HepG2 (cell line): ENCODE measurements at regions not wholly inside any gene's neighbourhood (a gene's known extent, or its start where the extent isn't known, plus 50 kb on each side); places are given as distances from the start of the nearest gene placed in this dataset.

Source experiments
- ATF2 ChIP-seq: sonication (generic); formaldehyde crosslinking; IDR thresholded peaks from 2 replicates; pipeline ENCODE4 v1.4.0; 2020; ENCODE audit warnings: missing genetic modification reagents
- CCDC6 ChIP-seq: sonication (generic); formaldehyde crosslinking; IDR thresholded peaks from 2 replicates; pipeline ENCODE4 v1.8.1; 2022; ENCODE audit warnings: mild to moderate bottlenecking, missing genetic modification reagents, moderate library complexity
- CENPX ChIP-seq: sonication (generic); formaldehyde crosslinking; IDR thresholded peaks from 2 replicates; pipeline ENCODE4 v1.9.0; 2021; ENCODE audit warnings: mild to moderate bottlenecking, missing genetic modification reagents, moderate library complexity
- ELF3 ChIP-seq: IDR thresholded peaks from 2 replicates; pipeline ENCODE4 v1.6.1; 2016; ENCODE audit warnings: missing genetic modification reagents, missing compliant biosample characterization
- FOSL2 ChIP-seq: sonication (generic); formaldehyde crosslinking; IDR thresholded peaks from 2 replicates; pipeline ENCODE4 v1.4.0; 2020; ENCODE audit warnings: missing genetic modification reagents
- FOXA1 ChIP-seq, 2 experiments: fragments of 450-650 bp in 1 of 2; sonication (generic) in 1 of 2; formaldehyde crosslinking in 1 of 2; IDR thresholded peaks; 2 replicates each; pipeline versions ENCODE4 v1.4.0 to v1.6.1; 2016 to 2020; ENCODE audit warnings: missing genetic modification reagents in 1 of 2
- HNRNPK ChIP-seq: fragments of 200-400 bp; formaldehyde crosslinking; IDR thresholded peaks from 2 replicates; pipeline ENCODE4 v1.6.1; 2018; ENCODE audit warnings: low read length, low read depth, moderate library complexity, mild to moderate bottlenecking; ENCODE audit not compliant: poor library complexity, severe bottlenecking
- KAT8 ChIP-seq: IDR thresholded peaks from 2 replicates; pipeline ENCODE4 v1.6.1; 2016; ENCODE audit warnings: missing genetic modification reagents, missing compliant biosample characterization
- KLF16 ChIP-seq, 2 experiments: sonication (generic) in 1 of 2; formaldehyde crosslinking in 1 of 2; IDR thresholded peaks; 2 replicates each; pipeline versions ENCODE4 v1.6.1 to v1.8.0; 2016 to 2023; ENCODE audit warnings: missing genetic modification reagents in 2 of 2, missing compliant biosample characterization in 1 of 2
- MATR3 ChIP-seq: sonication (generic); formaldehyde crosslinking; IDR thresholded peaks from 2 replicates; pipeline ENCODE4 v1.4.0; 2020; ENCODE audit warnings: missing genetic modification reagents
- MAX ChIP-seq: IDR thresholded peaks from 2 replicates; pipeline ENCODE4 v1.6.1; 2012; ENCODE audit warnings: inconsistent platforms
- REXO4 ChIP-seq: sonication (generic); formaldehyde crosslinking; IDR thresholded peaks from 2 replicates; pipeline ENCODE4 v1.8.0; 2022; ENCODE audit warnings: missing genetic modification reagents, mild to moderate bottlenecking, borderline replicate concordance
- SIN3A ChIP-seq: IDR thresholded peaks from 2 replicates; pipeline ENCODE4 v1.6.1; 2011; ENCODE audit warnings: low read depth, mild to moderate bottlenecking, control low read depth, low read length, borderline replicate concordance
- SP2 ChIP-seq: sonication (generic); formaldehyde crosslinking; IDR thresholded peaks from 2 replicates; pipeline ENCODE4 v1.5.1; 2020; ENCODE audit warnings: mild to moderate bottlenecking, missing genetic modification reagents
- YEATS4 ChIP-seq: sonication (generic); formaldehyde crosslinking; IDR thresholded peaks from 2 replicates; pipeline ENCODE4 v1.4.0; 2020; ENCODE audit warnings: missing genetic modification reagents, borderline replicate concordance
- ZBTB33 ChIP-seq: sonication (generic); formaldehyde crosslinking; IDR thresholded peaks from 2 replicates; pipeline ENCODE4 v1.4.0; 2020; ENCODE audit warnings: missing genetic modification reagents
- ZNF225 ChIP-seq: sonication (generic); formaldehyde crosslinking; IDR thresholded peaks from 2 replicates; pipeline ENCODE4 v1.4.0; 2020; ENCODE audit warnings: mild to moderate bottlenecking, missing genetic modification reagents
- ZNF30 ChIP-seq: sonication (generic); formaldehyde crosslinking; IDR thresholded peaks from 2 replicates; pipeline ENCODE4 v1.5.0; 2020; ENCODE audit warnings: mild to moderate bottlenecking, missing genetic modification reagents
- ZNF678 ChIP-seq: sonication (generic); formaldehyde crosslinking; IDR thresholded peaks from 2 replicates; pipeline ENCODE4 v1.4.0; 2020; ENCODE audit warnings: mild to moderate bottlenecking, missing genetic modification reagents
- ZNF687 ChIP-seq: sonication (generic); formaldehyde crosslinking; IDR thresholded peaks from 2 replicates; pipeline ENCODE4 v1.5.1; 2020; ENCODE audit warnings: mild to moderate bottlenecking, missing genetic modification reagents, moderate library complexity
- ZNF776 ChIP-seq: sonication (generic); formaldehyde crosslinking; IDR thresholded peaks from 2 replicates; pipeline ENCODE4 v1.4.0; 2020; ENCODE audit warnings: mild to moderate bottlenecking, missing genetic modification reagents
- ZNF816 ChIP-seq: sonication (generic); formaldehyde crosslinking; IDR thresholded peaks from 2 replicates; pipeline ENCODE4 v1.8.0; 2022; ENCODE audit warnings: missing genetic modification reagents, mild to moderate bottlenecking, borderline replicate concordance

GRCh38 chr7:101717628-101718357 is 88.7 kb upstream of the MYL10 start (continued):
- TF ChIP-seq SIN3A: peak; percentile 43; the same call in 1 of the 2 replicates
- no peak for TF ChIP-seq ZNF30 (CRISPR knock-in tag)
- TF ChIP-seq FOXA1 (IDR thresholded peaks at IDR 0.05): no peak
- peak; percentile 39; the same call in 1 of the 2 replicates for TF ChIP-seq FOXA1 (CRISPR knock-in tag; IDR thresholded peaks at IDR 0.05)
- TF ChIP-seq ZNF678 (CRISPR knock-in tag): no peak
- no peak for TF ChIP-seq CENPX (CRISPR knock-in tag)
- TF ChIP-seq REXO4 (CRISPR knock-in tag): no peak
- TF ChIP-seq MATR3 (CRISPR knock-in tag): no peak
- TF ChIP-seq ATF2 (CRISPR knock-in tag): peak; percentile 47; the same call in 1 of the 2 replicates
- 0 out of 2 replicates have a peak, but pooled peaks have one; percentile 4 for TF ChIP-seq ELF3 (CRISPR knock-in tag)
- TF ChIP-seq HNRNPK: no peak
- no peak for TF ChIP-seq ZNF776 (CRISPR knock-in tag)
- no peak for TF ChIP-seq SP2 (CRISPR knock-in tag)
- TF ChIP-seq ZNF687 (CRISPR knock-in tag): peak; percentile 64
- TF ChIP-seq MAX: peak; percentile 17; the same call in 1 of the 2 replicates
- peak; percentile 31; the same call in 1 of the 2 replicates for TF ChIP-seq CCDC6 (CRISPR knock-in tag)
- no peak for TF ChIP-seq ZNF816 (CRISPR knock-in tag)
- 0 out of 2 replicates have a peak, but pooled peaks have one; percentile 37 for TF ChIP-seq YEATS4 (CRISPR knock-in tag)
- peak; percentile 57; the same call in 1 of the 2 replicates for TF ChIP-seq FOSL2 (CRISPR knock-in tag)
- 0 out of 2 replicates have a peak, but pooled peaks have one; percentile 26 for TF ChIP-seq ZNF225 (CRISPR knock-in tag)
- TF ChIP-seq KAT8 (CRISPR knock-in tag): no peak
- TF ChIP-seq ZBTB33 (CRISPR knock-in tag): no peak
- peak in 1 of 2 experiments; percentile 49; a peak in 1 of 4 replicates for TF ChIP-seq KLF16 (CRISPR knock-in tag; IDR thresholded peaks at IDR 0.05)
